B cell (primary cell): ENCODE measurements at regions not wholly inside any gene's neighbourhood (a gene's known extent, or its start where the extent isn't known, plus 50 kb on each side); places are given as distances from the start of the nearest gene placed in this dataset.
"Not testable (repeated sequence)": the region's sequence is repeated elsewhere in the genome, so short reads cannot be mapped to it uniquely, and the experiment has no call there.

Experiments
- EZH2 ChIP-seq: IDR thresholded peaks from 2 replicates; pipeline ENCODE4 v1.6.1; 2012; ENCODE audit warnings: borderline replicate concordance, low read depth, mild to moderate bottlenecking, moderate library complexity, low read length; ENCODE audit not compliant: insufficient read depth, poor library complexity, severe bottlenecking
- TF ChIP-seq, protein P1 (sequence below): fragments of 200-600 bp; IDR thresholded peaks from one replicate; pipeline ENCODE4 v1.8.0; 2022; ENCODE audit warnings: antibody characterized with exemption, mild to moderate bottlenecking

DNA sequence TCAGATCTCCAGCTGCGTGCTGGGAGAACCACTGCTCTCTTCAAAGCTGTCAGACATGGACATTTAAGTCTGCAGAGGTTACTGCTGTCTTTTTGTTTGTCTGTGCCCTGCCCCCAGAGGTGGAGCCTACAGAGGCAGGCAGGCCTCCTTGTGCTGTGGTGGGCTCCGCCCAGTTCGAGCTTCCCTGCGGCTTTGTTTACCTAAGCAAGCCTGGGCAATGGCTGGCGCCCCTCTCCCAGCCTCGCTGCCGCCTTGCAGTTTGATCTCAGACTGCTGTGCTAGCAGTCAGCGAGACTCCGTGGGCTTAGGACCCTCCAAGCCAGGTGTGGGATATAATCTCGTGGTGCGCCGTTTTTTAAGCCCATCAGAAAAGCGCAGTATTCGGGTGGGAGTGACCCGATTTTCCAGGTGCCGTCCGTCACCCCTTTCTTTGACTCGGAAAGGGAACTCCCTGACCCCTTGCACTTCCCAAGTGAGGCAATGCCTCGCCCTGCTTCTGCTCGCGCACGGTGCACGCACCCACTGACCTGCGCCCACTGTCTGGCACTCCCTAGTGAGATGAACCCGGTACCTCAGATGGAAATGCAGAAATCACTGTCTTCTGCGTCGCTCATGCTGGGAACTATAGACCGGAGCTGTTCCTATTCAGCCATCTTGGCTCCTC lies 189.6 kb upstream of the MAD2L1 start:
- TF ChIP-seq, protein P1, sequence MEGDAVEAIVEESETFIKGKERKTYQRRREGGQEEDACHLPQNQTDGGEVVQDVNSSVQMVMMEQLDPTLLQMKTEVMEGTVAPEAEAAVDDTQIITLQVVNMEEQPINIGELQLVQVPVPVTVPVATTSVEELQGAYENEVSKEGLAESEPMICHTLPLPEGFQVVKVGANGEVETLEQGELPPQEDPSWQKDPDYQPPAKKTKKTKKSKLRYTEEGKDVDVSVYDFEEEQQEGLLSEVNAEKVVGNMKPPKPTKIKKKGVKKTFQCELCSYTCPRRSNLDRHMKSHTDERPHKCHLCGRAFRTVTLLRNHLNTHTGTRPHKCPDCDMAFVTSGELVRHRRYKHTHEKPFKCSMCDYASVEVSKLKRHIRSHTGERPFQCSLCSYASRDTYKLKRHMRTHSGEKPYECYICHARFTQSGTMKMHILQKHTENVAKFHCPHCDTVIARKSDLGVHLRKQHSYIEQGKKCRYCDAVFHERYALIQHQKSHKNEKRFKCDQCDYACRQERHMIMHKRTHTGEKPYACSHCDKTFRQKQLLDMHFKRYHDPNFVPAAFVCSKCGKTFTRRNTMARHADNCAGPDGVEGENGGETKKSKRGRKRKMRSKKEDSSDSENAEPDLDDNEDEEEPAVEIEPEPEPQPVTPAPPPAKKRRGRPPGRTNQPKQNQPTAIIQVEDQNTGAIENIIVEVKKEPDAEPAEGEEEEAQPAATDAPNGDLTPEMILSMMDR: not testable (repeated sequence)
- not testable (repeated sequence) for TF ChIP-seq EZH2
